OCI-M1 (cell line): ENCODE measurements at regions not wholly inside any gene's neighbourhood (a gene's known extent, or its start where the extent isn't known, plus 50 kb on each side); places are given as distances from the start of the nearest gene placed in this dataset.
"Not testable (repeated sequence)": the region's sequence is repeated elsewhere in the genome, so short reads cannot be mapped to it uniquely, and the experiment has no call there.

Experiments
- DNase-seq: peaks from one replicate; lab custom pipeline; 2025; lab: John Stamatoyannopoulos, UW

- DNase-seq = no peak
These were observed 420.4 kb upstream of the RUNX1 start for GRCh38 chr21:35469498-35469897.

DNA sequence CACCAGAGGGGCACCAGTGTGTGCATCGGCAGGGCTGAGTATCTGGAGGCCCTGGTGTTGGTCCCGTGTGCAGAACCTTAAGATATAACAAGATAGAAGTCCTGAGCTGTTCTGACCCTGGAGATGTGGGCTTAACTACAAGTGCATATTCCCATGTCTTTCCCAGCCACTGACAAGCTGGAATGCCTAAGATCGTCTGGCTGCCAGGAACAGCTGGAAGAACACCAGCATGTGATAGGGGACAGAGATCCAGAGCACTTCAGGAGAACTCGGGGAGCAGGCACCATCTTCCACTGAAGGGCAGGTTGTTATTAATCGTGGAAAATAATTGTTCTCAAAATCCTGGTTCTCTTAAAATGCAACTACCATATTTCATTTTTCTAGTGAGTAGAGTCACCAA lies 419.9 kb upstream of the RUNX1 start:
- no peak for DNase-seq

GRCh38 chr21:35467566-35467965 lies 418.5 kb upstream of the RUNX1 start:
- DNase-seq = no peak

GRCh38 chr21:35466681-35467080 lies 417.6 kb upstream of the RUNX1 start:
- DNase-seq = peak; percentile 30

- DNase-seq = no peak
These were observed 416.6 kb upstream of the RUNX1 start for GRCh38 chr21:35465741-35466140.

DNA sequence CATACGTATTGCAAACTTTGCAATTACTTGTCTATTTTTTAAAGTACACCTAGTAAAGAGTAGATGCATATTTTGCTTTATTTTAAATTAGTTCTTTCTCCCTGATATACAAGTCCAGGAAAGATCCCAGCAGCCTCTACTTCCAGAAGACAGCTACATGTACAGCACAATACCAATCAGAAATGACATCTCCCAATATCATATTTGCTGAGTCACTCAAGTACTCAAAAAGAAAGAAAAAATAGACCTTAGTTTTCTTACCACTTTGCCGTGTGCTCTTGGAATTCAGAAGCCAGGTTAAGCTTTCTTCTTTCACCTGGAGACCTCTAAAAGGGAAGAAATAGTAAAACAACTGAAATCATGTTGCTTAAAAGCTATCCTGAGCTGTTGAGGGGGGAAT lies 412.6 kb upstream of the RUNX1 start:
- DNase-seq = peak; percentile 83

GRCh38 chr21:35460441-35460840 lies 411.3 kb upstream of the RUNX1 start:
- DNase-seq = no peak

DNA sequence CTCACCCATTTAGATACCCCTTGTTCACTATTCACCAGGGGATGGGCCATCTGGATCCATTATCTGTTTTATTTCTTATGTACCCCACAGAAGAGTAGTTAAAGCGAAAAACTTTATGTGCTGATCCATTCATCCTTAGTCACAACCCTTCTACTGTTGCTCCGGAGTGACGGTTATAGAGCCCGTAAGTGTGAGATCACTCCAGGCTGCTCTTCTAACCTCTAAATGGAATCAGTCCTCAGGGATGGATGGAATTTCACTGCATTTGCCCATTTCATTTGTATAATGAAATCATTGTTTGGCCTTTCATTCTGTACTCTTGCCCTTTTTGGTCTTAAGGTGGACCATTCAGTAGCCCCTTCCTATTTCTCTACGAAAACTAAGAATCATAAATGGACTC lies 409.3 kb upstream of the RUNX1 start:
- no peak for DNase-seq

GRCh38 chr21:35457097-35457804 lies 408.1 kb upstream of the RUNX1 start:
- DNase-seq = no peak

- no peak for DNase-seq
These were observed 402.2 kb upstream of the RUNX1 start for GRCh38 chr21:35451276-35451675.

DNA sequence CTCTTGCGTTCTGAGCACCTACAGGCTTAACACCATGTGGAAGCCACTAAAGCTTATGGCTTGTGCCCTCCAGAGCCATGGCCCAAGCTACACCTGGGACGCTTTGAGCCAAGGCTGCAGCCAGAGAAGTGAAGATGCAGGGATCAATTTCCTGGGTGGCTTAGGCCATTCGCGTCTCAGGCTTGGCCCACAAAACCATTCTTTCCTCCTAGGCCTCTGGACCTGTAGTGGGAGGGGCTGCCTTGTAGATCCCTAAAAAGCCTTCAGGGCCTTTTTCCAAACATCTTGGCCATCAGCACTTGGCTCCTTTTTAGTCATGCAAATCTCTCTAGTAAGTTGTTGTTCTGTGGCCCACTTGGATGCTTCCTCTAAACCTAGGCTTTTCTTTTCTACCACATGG lies 401.7 kb upstream of the RUNX1 start:
- no peak for DNase-seq

GRCh38 chr21:35449846-35450245 lies 400.7 kb upstream of the RUNX1 start:
- DNase-seq = no peak

DNA sequence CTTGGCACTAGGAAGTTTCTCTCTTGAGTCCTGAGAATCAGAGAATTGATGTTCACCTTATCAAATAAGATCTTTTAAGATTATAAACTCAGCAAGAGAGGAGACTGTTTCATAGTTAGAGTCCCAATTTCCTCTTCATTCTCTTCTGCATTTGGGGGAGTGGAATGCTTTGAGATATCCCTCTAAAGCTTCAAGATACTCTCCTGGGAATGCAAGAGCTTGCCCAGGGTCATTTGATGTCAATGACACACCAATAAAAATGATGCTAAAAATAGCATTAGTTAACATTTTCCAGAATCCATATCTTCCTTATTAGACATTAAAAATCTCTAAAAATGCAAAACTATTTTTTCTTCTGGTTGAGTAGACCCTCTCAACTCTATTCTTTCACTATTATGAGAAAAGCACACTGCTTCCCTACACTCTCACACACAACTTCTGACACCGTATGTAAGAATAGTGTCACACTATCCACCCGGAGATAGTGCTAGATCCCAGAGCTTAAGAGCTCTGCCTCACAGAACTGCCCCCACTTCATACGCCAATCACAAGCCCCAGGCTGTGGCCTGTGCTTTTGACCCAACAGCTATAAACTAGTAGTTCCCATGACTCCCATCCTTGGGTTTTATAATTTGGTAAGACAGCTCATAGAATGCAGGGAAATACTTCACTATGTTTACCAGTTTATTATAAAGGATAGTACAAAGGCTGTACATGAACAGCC lies 399.9 kb upstream of the RUNX1 start:
- DNase-seq = no peak

DNA sequence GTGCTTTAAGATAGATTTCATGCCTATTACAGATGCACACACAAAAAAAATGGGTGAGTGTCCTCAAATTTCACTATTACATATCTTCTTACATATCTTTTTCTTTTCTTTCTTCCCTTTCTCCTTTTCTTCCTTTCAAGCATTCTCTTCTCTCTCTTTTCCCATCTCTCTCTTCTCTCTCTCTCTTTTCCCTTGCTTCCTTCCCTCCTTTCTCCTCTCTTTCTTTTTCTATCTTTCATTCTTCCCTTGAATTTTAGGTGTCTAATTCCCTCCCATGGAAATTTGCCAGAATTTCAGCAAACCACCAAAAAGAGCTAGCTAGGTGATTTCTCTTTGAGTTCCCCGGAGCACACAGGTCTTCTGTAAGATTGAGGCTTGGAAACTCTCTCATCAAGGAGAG lies 395.3 kb upstream of the RUNX1 start:
- DNase-seq = no peak

DNA sequence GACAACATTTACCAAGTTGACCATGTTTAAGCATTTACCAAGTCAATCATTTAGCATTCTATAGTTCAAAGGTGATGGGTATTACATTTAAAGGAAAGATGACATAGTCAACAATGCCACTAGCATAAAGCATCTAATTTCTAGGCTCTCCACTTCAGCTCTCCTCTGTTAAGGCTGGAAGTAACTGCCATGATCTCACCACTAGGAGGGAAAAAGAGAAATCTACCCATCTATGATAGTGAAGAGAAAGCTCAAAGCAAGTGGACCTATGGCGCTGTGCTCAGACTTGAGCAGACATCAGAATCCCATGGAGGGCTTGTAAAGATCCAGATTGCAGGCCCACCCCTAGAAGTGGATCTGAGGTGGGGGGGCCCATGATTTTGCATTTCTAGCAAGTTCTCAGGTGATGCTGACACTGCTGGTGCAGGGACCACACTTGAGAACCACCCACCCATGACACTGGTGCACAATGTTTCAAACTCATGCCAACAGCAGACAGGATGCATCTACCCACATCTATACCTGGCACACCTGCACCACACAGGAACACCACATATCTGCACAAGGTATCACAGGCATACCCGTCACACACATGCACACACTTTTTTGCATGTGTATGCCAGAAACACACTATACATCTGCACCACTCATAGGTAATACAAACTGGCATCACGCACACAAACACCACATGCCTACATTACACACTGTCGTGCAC lies 392.9 kb upstream of the RUNX1 start:
- DNase-seq = peak; percentile 46

GRCh38 chr21:35438643-35439404 lies 389.7 kb upstream of the RUNX1 start:
- peak; percentile 41 for DNase-seq

- DNase-seq = no peak
These were observed 388.8 kb upstream of the RUNX1 start for GRCh38 chr21:35437941-35438340.

- peak; percentile 29 for DNase-seq
These were observed 387.8 kb upstream of the RUNX1 start for GRCh38 chr21:35436899-35437298.

DNA sequence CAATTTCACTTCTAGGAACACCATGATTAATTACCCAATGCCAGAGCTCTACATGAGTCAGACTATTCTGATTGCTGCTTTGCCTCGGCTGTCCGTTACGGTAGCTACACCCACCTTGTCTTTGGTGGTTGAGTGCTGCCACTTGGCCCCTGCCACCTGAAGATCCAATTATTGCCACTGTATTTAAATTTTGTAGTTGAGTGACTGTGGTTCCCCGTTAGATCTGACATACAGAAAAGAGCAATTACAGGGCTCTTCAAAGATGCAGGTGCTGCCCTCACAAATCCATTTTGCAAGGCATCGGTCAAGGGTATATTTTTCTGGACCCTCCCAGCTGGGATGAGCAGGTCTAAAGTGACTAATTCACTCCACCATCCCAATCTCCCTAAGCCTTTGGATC lies 383.5 kb upstream of the RUNX1 start:
- not testable (repeated sequence) for DNase-seq

DNA sequence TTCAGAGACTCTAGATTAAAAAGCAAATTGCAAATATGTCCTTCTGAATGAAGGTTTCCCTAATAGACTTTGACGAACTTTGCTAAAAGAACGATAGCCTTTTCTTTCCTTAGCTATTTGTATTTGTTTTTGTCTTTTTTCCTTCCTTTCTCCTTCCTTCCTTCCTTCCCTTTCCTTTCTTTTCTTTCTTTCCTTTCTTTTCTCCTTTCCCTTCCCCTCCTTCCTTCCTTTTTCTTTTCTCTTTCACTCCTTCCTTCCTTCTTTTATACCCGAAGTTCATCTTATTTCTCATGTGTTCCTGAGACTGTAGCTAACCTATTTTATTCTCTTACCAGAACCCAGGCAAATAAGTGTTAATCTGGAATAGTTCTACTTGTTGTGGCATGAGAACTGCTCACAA lies 381.2 kb upstream of the RUNX1 start:
- DNase-seq = no peak

GRCh38 chr21:35428937-35429336 lies 379.8 kb upstream of the RUNX1 start:
- no peak for DNase-seq

GRCh38 chr21:35428489-35428888 lies 379.4 kb upstream of the RUNX1 start:
- no peak for DNase-seq

DNA sequence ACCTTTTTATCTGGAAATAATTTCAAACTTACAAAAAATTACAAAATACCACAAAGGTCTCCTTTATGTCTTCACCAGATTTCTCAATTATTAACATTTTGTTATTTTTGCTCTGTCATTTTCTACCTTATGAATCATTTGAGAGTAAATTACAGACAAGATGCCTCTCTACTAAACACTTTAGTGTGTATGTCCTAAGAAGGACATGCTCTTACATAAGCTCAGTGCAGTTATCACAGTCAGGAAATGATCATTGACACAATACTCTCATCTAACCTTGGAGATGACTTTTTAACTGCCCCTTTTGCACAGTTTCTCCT lies 378.9 kb upstream of the RUNX1 start:
- DNase-seq = no peak
